ENCODE measurements at regions not wholly inside any gene's neighbourhood (a gene's known extent, or its start where the extent isn't known, plus 50 kb on each side); places are given as distances from the start of the nearest gene placed in this dataset.

DNA sequence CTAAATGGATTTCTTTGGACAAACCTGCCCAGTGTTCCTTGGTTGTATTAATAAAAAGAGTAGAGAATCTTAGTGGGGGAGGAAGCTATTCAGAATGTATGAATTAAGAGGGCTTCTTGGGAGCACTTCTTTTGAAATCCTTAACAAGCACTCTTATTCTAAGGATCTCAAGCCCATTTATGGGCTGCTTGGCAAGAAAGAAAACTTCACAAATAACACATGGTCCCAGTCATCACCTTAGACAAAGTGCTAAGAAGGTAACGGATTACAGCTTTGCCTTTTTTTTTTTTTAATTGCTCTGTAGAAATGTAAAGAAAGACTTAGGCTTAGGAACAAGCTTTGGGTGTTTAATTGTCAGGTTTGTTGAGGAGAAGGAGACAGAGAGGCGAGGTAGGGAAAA is 76.6 kb upstream of the IPO9 start:
- TF ChIP-seq, protein P1, sequence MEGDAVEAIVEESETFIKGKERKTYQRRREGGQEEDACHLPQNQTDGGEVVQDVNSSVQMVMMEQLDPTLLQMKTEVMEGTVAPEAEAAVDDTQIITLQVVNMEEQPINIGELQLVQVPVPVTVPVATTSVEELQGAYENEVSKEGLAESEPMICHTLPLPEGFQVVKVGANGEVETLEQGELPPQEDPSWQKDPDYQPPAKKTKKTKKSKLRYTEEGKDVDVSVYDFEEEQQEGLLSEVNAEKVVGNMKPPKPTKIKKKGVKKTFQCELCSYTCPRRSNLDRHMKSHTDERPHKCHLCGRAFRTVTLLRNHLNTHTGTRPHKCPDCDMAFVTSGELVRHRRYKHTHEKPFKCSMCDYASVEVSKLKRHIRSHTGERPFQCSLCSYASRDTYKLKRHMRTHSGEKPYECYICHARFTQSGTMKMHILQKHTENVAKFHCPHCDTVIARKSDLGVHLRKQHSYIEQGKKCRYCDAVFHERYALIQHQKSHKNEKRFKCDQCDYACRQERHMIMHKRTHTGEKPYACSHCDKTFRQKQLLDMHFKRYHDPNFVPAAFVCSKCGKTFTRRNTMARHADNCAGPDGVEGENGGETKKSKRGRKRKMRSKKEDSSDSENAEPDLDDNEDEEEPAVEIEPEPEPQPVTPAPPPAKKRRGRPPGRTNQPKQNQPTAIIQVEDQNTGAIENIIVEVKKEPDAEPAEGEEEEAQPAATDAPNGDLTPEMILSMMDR (conservative IDR thresholded peaks at IDR 0.05; ENCODE audit: low read length), result no peak
- no peak for TF ChIP-seq EZH2phosphoT487 (IDR thresholded peaks at IDR 0.05; ENCODE audit: borderline replicate concordance, low read depth, low read length)

Data from OCI-LY7 (cell line).